HG02610 (cell line): ENCODE measurements at regions not wholly inside any gene's neighbourhood (a gene's known extent, or its start where the extent isn't known, plus 50 kb on each side); places are given as distances from the start of the nearest gene placed in this dataset.

ENCODE experiments used
- ATAC-seq: cut with Tn5 transposase; IDR thresholded peaks from one replicate; pipeline ENCODE4 v1.9.1; 2021; ENCODE audit warnings: mild to moderate bottlenecking, moderate library complexity; ENCODE audit not compliant: unreplicated experiment

- peak; percentile 56 for ATAC-seq
Measured at GRCh38 chr3:135310317-135310716, 515.3 kb downstream of the EPHB1 start.

- no peak for ATAC-seq
Measured at GRCh38 chr3:135311699-135312098, 516.6 kb downstream of the EPHB1 start.

GRCh38 chr3:135314237-135314636 lies 519.2 kb downstream of the EPHB1 start:
- ATAC-seq: no peak

- ATAC-seq: no peak
Measured at GRCh38 chr3:135324301-135324700, 529.2 kb downstream of the EPHB1 start.

GRCh38 chr3:135325096-135325495 lies 530.0 kb downstream of the EPHB1 start:
- no peak for ATAC-seq

- ATAC-seq: no peak
Measured at GRCh38 chr3:135325726-135326235, 530.7 kb downstream of the EPHB1 start.

- ATAC-seq: no peak
Measured at GRCh38 chr3:135326851-135327250, 531.8 kb downstream of the EPHB1 start.

GRCh38 chr3:135328036-135328435 lies 533.0 kb downstream of the EPHB1 start:
- ATAC-seq: no peak

- no peak for ATAC-seq
Measured at GRCh38 chr3:135329479-135329878, 534.4 kb downstream of the EPHB1 start.

- ATAC-seq: no peak
Measured at GRCh38 chr3:135337192-135337591, 542.1 kb downstream of the EPHB1 start.

GRCh38 chr3:135348690-135349089 lies 553.6 kb downstream of the EPHB1 start:
- ATAC-seq: no peak

- no peak for ATAC-seq
Measured at GRCh38 chr3:135349254-135349948, 554.3 kb downstream of the EPHB1 start.

GRCh38 chr3:135352213-135352612 lies 557.2 kb downstream of the EPHB1 start:
- ATAC-seq: no peak

GRCh38 chr3:135362889-135363288 lies 567.8 kb downstream of the EPHB1 start:
- ATAC-seq: no peak

- no peak for ATAC-seq
Measured at GRCh38 chr3:135364676-135365075, 569.6 kb downstream of the EPHB1 start.

GRCh38 chr3:135366816-135367215 lies 571.8 kb downstream of the EPHB1 start:
- no peak for ATAC-seq

- no peak for ATAC-seq
Measured at GRCh38 chr3:135368316-135368715, 573.3 kb downstream of the EPHB1 start.

GRCh38 chr3:135368781-135369180 lies 573.7 kb downstream of the EPHB1 start:
- ATAC-seq: no peak

GRCh38 chr3:135374571-135374970 lies 579.5 kb downstream of the EPHB1 start:
- no peak for ATAC-seq

GRCh38 chr3:135382188-135382587 lies 583.3 kb upstream of the PPP2R3A start:
- ATAC-seq: no peak

GRCh38 chr3:135382621-135383020 lies 582.9 kb upstream of the PPP2R3A start:
- no peak for ATAC-seq

GRCh38 chr3:135383301-135383700 lies 582.2 kb upstream of the PPP2R3A start:
- no peak for ATAC-seq

GRCh38 chr3:135392151-135392550 lies 573.4 kb upstream of the PPP2R3A start:
- no peak for ATAC-seq
